Stimulated activated CD8-positive, alpha-beta memory T cell treated with anti-CD3 and anti-CD28 coated beads, Interleukin-2, amount 100 ng/mL, for 1 hour (primary cell): ENCODE measurements at regions not wholly inside any gene's neighbourhood (a gene's known extent, or its start where the extent isn't known, plus 50 kb on each side); places are given as distances from the start of the nearest gene placed in this dataset.
"Not testable (repeated sequence)": the region's sequence is repeated elsewhere in the genome, so short reads cannot be mapped to it uniquely, and the experiment has no call there.

Source experiments
- DNase-seq, 2 donors: peaks; one replicate each; pipeline ENCODE4 v3.0.0-alpha.2; 2020; ENCODE audit warnings: low read depth in 2 of 2

- DNase-seq, result no peak
Measured at GRCh38 chr2:198518935-198519334, 714.5 kb downstream of the PLCL1 start.

DNA sequence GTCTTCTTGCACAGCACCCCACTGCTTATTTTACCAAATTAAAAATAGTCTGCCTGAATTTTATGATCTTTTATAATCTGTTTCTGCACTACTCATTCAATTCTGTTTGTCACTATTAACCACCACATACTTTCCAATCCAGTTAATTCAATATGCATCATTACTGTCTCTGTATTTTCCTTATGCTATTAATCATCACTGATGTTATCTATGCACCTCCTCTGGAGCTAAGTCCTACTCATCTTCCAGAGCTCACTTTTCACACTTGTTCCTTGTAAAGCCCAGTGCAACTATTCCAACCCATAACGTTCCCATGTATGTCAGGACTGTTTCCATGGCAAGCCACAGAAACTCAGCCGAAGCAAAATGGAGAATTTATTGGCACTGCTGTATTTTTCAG is 713.6 kb downstream of the PLCL1 start:
- DNase-seq, result no peak

- not testable (repeated sequence) for DNase-seq
Measured at GRCh38 chr2:198508610-198509009, 704.2 kb downstream of the PLCL1 start.

- DNase-seq, result no peak
Measured at GRCh38 chr2:198499539-198499938, 695.1 kb downstream of the PLCL1 start.

DNA sequence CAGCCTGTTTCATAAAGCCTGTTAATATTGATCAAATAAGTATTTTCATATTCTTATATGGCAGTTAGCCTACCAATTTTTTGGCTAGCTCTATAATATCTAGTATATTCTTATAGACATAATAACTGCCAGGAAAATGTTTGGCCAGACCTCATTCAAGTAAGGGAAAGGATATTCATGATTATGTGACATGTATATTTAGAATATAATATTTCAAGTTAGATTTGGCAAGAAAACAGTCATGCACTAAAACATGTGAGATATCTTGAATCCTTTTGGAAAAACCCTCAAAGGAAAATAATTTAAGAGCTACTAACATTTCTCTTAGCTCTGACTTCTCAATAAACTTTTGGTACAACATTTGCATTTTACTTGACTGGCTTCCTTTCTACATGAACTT is 694.1 kb downstream of the PLCL1 start:
- DNase-seq, result no peak

DNA sequence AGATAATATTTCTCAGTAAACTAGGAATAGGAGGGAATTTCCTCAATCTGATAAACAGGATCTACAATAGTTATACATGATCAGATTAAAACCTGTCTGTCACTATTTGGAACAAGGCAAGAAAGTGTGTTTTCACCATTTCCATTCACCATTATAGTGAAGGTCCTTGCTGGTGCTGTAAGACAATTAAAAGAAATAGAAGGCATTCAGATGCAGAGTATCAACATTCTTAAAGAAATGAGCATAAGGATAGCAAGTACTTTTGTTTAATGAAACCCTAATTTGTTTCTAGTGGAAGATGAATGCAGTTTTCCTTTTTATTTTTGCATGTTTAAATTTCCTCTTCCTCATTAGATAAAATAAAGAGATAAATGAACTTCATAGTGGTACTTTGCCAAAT is 693.7 kb downstream of the PLCL1 start:
- no peak for DNase-seq

DNA sequence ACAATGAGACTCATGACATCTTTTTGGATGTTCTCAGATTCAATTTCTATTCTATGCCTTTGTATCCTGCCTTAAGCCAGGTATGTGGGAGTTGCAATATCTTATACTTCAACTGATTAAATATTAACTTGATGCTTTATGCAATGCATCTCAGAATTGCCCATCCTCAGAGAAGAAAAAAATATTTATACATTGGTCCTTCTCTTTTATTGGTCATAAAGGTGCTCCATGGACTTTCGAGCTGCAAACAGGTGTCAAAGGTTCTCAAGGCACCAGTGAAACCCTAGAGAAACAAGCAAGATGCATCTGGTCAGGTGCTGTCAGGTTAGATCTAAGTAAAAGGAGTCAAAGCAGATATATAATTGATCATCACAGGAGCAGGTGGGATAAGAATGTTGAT is 690.5 kb downstream of the PLCL1 start:
- DNase-seq, result no peak

DNA sequence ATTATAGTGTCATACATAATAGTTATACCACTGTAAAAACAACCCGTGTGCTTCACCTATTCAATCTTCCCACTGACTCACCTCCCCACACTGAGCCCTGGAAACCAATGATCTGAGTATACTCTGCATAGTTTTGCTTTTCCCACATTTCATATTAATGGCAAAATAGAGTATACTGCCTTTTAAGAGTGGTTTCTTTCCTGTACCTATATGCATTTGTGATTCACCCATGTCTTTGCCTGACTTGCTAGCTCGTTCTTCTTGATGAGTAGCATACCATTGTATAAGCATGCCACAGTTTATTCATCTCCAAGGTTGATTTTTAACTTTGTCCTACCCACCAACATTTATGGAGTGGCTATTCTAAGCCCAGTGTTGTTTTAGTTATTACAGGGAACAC is 686.4 kb downstream of the PLCL1 start:
- no peak for DNase-seq

DNA sequence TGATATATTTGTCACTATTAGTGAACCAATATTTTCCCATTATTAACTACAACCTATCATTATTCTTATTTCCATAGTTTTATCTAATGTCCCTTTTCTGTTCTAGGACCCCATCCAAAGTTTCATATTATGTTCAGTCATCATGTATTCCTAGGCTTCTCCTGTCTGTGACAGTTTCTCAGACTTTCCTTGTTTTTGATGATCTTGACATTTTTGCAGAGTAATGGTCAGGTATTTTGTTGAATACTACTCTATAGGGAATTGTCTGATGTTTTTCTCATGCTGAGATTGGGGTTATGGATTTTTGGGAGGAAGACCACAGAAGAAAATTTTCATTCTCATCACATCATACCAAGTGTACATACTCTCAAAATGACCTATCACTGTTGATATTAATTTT is 684.6 kb downstream of the PLCL1 start:
- no peak for DNase-seq

- no peak for DNase-seq
Measured at GRCh38 chr2:198483051-198483450, 678.7 kb downstream of the PLCL1 start.

DNA sequence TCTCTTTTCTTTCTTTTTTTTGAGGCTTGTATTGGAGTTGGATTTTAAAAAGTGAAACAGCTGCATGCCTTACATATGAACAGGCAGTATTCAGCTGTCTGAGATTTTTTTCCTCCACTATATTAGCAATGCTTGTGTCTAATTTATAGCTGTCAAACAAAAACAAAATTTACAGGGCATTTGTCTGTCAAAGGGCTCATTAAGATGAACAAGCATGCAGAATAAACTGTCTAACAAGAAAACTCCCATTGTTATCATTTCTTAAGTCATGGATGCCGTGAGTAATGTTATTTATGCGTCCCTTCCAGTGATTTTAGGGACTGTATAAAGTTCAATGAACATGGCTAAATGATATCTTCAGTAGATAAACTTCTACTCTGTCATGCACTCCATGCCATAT is 674.7 kb downstream of the PLCL1 start:
- no peak for DNase-seq

GRCh38 chr2:198478361-198478760 is 674.0 kb downstream of the PLCL1 start:
- no peak for DNase-seq

GRCh38 chr2:198476007-198476406 is 671.6 kb downstream of the PLCL1 start:
- DNase-seq, result no peak

GRCh38 chr2:198471291-198471690 is 666.9 kb downstream of the PLCL1 start:
- DNase-seq, result no peak

DNA sequence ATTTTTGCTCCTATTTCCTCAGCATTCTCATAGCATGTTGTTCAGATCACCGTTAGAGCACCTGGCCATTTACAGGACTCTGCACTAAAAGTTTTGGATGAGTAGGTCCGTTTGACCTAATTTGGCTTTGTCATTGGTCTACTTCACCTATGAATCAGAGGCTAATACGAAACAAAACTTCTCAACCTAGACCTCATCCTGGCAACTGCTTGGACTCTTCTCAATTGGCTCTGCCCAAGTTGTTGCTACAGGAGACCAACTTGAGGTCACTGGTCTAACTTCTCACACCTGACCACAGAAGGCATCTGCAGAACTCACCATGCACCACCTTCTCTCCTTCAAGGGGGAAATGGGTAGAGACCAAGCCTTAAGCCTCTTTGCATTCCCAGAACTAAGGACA is 663.7 kb downstream of the PLCL1 start:
- no peak for DNase-seq

GRCh38 chr2:198465970-198466369 is 661.6 kb downstream of the PLCL1 start:
- DNase-seq, result no peak

DNA sequence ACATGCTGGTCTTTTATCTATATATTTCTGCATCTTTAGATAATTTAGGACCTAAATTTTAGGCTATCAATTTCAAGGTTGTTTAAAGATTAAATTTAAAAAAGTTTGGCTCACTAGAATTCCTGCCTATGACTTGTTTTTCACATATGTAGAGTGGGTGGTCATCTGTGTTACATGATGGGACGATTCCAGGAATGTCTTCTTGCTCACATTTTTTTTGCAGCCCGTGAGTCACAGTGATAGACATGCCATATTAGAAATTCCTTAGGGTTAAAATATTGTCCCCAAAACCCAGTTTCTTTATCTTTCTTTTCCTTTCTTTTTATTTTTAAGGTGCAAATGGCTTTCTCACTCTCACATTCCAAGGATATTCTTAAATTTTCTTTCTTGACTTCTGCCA is 652.0 kb downstream of the PLCL1 start:
- no peak for DNase-seq

DNA sequence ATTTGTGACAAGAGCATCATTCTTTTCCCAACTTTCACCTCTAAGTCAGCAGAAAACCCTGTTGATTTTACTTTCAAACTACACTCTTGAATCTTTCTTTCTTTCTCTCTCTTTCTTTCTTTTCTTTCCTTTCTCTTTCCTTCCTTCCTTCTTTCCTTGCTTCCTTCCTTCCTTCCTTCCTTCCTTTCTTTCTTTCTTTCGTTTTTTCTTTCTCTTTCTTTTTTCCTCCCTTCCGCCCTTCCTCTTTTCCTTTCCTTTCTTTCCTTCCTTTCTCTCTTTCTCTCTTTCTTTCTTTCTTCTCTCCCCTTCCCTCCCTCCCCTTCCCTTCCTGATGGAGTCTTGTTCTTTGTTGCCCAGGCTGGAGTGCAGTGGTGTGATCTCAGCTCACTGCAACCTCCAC is 649.5 kb downstream of the PLCL1 start:
- DNase-seq, result no peak

GRCh38 chr2:198452327-198452726 is 647.9 kb downstream of the PLCL1 start:
- DNase-seq, result no peak

DNA sequence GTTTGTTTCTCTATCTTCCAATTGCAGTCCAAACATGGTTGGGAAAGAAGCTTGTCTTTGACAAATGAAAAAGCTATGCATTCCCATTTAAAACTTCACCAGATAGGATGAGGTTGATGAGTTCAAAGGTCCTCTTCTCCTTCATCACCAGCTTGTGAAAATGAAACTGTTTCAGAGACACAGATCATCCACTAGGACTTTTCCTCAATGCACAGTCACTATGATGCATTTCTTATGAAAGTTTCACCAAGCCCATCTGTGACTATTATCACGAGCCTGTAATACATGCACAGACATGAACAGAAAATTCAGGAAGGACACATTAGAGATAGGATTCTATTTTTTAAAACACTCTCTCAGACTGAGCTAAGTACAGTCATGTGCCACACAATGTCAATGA is 644.4 kb downstream of the PLCL1 start:
- DNase-seq, result no peak

- DNase-seq, result no peak
Measured at GRCh38 chr2:198444800-198445287, 640.5 kb downstream of the PLCL1 start.

GRCh38 chr2:198441901-198442300 is 637.5 kb downstream of the PLCL1 start:
- no peak for DNase-seq

DNA sequence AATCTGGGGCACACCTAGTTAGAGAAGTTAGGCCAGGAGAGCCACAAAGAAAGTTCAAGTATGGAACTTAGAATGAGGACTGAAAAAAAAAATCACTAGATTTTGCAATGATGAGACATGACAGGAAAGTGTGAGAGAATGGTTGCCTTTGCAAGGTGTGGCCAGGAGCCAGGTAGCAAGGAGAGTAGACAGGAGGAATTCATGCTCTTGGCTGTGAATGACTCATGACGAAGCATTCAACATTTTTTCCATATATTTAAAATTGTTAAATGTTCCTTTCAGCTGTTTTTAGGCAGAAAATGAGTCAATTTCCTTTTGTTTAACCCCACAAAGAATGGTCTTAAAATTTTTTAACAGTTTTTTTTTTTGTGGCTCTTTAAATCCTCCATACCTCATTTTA is 636.9 kb downstream of the PLCL1 start:
- DNase-seq, result no peak

DNA sequence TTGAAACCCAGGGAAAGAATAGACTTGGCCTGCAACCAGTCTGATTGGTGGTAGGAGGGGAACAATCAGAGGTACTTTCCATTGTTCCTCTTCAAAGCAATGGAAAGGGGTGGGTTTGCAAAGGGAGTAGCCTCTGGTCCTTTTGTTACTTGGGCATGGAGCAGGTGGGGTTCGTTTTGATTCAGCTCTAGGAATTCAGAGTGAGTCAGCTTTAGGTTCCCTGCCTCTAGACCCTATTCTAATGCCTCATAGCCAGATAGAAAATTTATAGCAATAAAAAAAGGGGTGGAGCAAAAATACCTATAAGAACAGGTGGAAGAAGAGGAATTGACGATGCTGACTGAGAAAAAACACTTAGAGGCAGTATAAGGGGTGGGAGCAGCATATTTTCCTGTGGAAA is 636.4 kb downstream of the PLCL1 start:
- DNase-seq, result no peak

GRCh38 chr2:198438331-198438730 is 633.9 kb downstream of the PLCL1 start:
- no peak for DNase-seq
